ENCODE measurements at regions not wholly inside any gene's neighbourhood (a gene's known extent, or its start where the extent isn't known, plus 50 kb on each side); places are given as distances from the start of the nearest gene placed in this dataset.

- TF ChIP-seq PCBP1 (IDR thresholded peaks at IDR 0.05; ENCODE audit: low read depth, low read length, poor library complexity, severe bottlenecking) (no peak), REST (IDR thresholded peaks at IDR 0.05; ENCODE audit: borderline replicate concordance) (no peak), REST (CRISPR knock-in tag; IDR thresholded peaks at IDR 0.05; ENCODE audit: low read depth) (no peak), RBM34 (IDR thresholded peaks at IDR 0.05; ENCODE audit: borderline replicate concordance, insufficient read depth, low read length) (no peak), GTF2F1 (IDR thresholded peaks at IDR 0.05; ENCODE audit: low read depth, low read length) (no peak), ZNF398 (CRISPR knock-in tag; IDR thresholded peaks at IDR 0.05) (no peak)
Measured at GRCh38 chr13:90272356-90272755, 1075.1 kb upstream of the MIR17HG start.

All from K562 (cell line).